Stimulated activated CD8-positive, alpha-beta memory T cell treated with anti-CD3 and anti-CD28 coated beads, Interleukin-7, amount 100 ng/mL, for 48 hours (primary cell): ENCODE measurements at regions not wholly inside any gene's neighbourhood (a gene's known extent, or its start where the extent isn't known, plus 50 kb on each side); places are given as distances from the start of the nearest gene placed in this dataset.
A peak's percentile ranks its signal among the peaks of the same experiment; 100 is the strongest.

ENCODE experiments used
- DNase-seq, 2 donors: peaks; one replicate each; pipeline ENCODE4 v3.0.0-alpha.2; 2020; ENCODE audit warnings: low read depth in 1 of 2; ENCODE audit errors: extremely low read depth in 1 of 2

GRCh38 chr9:127553793-127554192, 58.3 kb upstream of the STXBP1 start:
- DNase-seq, result no peak

- no peak for DNase-seq
These were observed 56.9 kb upstream of the STXBP1 start for GRCh38 chr9:127554966-127555839.

- peak; percentile 64 to 76 for DNase-seq
These were observed 55.9 kb upstream of the STXBP1 start for GRCh38 chr9:127555840-127556820.

GRCh38 chr9:127556871-127557270, 55.2 kb upstream of the STXBP1 start:
- DNase-seq, result no peak

- no peak for DNase-seq
These were observed 54.6 kb upstream of the STXBP1 start for GRCh38 chr9:127557466-127557869.

- no peak for DNase-seq
These were observed 54.0 kb upstream of the STXBP1 start for GRCh38 chr9:127557998-127558546.

- DNase-seq, result no peak
These were observed 53.4 kb upstream of the STXBP1 start for GRCh38 chr9:127558581-127559246.

- no peak for DNase-seq
These were observed 52.8 kb upstream of the STXBP1 start for GRCh38 chr9:127559247-127559680.

- no peak for DNase-seq
These were observed 50.4 kb upstream of the STXBP1 start for GRCh38 chr9:127561491-127562278.
